Central memory CD4-positive, alpha-beta T cell (primary cell): ENCODE measurements at regions not wholly inside any gene's neighbourhood (a gene's known extent, or its start where the extent isn't known, plus 50 kb on each side); places are given as distances from the start of the nearest gene placed in this dataset.
"Not testable (repeated sequence)": the region's sequence is repeated elsewhere in the genome, so short reads cannot be mapped to it uniquely, and the experiment has no call there.

Experiments used
- DNase-seq: peaks from one replicate; pipeline ENCODE4 v3.0.0; 2022

DNA sequence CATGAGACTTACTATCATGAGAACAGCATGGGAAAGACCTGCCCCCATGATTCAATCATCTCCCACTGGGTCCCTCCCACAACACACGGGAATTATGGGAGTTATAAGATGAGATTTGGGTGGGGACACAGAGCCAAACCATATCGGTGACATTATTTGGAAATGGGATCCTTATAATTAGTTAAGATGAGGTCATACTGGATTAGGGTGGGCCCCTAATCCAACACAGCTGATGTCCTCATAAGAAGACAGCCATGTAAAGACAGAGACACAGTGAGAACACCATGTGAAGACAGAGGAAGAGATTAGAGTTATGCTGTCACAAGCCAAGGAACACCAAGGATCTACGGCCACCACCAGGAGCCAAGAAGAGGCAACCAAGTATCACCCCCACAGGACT, 161.7 kb downstream of the SPTSSA start:
- no peak for DNase-seq

DNA sequence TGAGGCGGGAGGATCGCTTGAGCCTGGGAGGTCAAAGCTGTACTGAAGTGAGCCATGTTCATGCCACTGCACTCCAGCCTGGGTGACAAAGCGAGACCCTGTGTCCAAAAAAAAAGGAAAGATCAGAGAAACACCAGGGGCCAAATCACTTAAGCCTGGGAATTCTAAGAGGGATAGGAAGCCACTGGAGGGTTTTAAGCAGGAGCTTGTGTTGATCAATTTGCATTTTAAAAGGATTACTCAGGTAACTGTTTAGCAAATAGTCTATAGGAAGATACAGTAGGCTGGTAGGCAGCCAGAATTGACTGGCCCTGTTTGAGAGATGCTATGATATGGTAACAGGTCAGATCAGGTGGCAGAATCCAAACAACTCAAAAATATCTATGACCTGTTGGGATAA, 162.7 kb downstream of the SPTSSA start:
- no peak for DNase-seq

GRCh38 chr14:34297786-34298520, 164.1 kb downstream of the SPTSSA start:
- DNase-seq, result no peak

- DNase-seq, result no peak
Measured at GRCh38 chr14:34283590-34283989, 178.4 kb downstream of the SPTSSA start.

DNA sequence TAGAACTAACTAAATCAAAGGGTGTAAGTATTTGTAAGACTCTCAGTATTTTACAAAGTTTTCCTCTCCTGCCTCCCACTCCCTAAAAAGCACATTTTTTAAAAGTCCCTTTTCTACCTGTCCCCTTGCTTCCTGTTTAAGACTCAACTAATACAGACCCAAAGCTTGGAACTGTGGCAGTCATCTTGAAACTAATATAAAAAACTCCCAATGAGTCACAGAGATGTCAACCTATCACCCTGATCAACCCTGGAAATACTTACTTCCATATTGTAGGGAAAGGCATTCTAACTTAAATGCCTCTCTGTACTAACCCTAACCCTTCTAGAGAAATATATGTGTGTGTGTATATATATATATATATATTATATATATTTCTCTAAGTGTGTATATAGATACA, 184.8 kb downstream of the SPTSSA start:
- no peak for DNase-seq

DNA sequence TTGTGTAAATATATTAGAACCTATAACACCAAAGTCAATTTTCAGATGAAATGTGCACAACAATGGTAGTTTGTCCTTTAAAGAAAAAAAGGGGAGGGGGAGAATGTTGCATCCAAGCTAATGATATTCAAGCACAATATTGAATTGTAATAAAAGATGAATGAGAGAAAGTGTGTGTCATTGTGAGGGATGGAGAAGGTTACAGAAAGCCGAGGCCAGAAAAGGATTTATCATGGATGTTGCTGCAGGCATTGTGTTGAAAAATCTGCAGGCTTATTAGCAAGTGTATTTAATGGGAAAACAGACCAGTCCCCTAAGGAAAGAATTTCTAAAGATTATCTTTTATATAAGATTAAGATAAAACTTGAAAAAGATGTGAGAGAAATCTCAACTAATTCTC, 186.5 kb downstream of the SPTSSA start:
- DNase-seq, result no peak

- DNase-seq, result no peak
Measured at GRCh38 chr14:34275078-34275477, 187.0 kb downstream of the SPTSSA start.

DNA sequence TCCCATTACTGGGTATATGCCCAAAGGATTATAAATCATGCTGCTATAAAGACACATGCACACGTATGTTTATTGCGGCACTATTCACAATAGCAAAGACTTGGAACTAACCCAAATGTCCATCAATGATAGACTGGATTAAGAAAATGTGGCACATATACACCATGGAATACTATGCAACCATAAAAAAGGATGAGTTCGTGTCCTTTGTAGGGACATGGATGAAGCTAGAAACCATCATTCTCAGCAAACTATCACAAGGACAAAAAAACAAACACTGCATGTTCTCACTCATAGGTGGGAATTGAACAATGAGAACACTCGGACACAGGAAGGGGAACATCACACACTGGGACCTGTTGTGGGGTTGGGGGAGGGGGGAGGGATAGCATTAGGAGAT, 188.3 kb downstream of the SPTSSA start:
- not testable (repeated sequence) for DNase-seq

DNA sequence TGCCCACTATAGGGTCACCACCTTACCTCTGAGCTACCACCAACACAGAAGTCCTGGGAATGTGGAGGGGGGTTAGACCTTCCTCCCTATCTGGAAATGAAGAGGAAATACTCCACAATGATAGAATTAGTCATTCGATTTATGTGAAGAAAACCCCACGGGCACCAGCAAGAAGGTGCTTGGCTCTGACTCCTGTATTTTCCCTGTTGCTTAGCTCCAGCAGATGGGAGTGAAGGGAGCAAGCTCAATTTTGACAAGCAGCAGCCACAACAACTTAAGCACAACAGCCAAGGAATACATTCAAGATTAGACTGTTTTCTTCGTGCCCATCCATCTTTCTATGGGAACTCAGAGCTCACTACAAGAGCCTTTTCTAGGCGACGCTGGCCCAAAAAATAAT, 191.7 kb downstream of the SPTSSA start:
- no peak for DNase-seq

DNA sequence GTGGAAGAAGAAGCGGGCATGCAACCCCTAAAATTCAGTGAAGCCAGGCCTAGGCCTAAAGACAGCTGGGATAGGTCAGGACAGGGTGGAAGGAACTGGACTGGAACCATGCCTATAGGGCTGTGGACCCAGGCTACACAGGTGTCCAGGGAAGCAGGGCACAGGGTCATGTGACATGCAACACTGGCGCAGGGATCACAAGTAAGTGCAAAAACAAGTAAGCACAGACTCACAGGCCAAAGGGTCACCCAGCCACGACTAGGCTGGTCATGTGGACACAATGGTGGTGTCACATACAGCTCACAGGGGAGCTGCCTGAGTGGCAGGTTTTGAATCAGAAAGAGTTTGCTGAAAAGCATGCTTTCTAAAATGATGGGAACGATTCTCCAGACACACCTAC, 195.7 kb downstream of the SPTSSA start:
- no peak for DNase-seq

GRCh38 chr14:34262127-34262910, 199.7 kb downstream of the SPTSSA start:
- DNase-seq, result no peak

GRCh38 chr14:34259996-34260395, 202.0 kb downstream of the SPTSSA start:
- DNase-seq, result no peak

DNA sequence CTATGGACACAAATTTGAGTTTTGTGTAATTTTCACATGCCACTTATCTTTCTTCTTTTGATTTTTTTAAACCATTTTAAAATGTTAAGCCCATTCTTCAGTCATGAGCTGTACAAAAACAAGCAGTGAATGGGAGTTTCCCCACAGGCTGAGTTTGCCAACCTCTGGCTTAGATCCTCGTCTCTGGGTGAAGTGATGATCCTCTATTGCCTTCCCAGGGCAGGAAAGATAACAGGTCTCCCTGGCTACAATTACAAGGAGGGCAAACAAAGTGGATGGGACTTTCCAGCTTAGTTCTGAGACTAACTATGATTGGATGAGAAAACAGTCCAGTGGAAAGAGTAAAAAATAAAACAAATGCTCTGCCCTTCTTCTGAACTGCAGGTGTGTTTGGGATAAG, 203.7 kb downstream of the SPTSSA start:
- DNase-seq, result no peak

- DNase-seq, result no peak
Measured at GRCh38 chr14:34257505-34257904, 204.5 kb downstream of the SPTSSA start.

DNA sequence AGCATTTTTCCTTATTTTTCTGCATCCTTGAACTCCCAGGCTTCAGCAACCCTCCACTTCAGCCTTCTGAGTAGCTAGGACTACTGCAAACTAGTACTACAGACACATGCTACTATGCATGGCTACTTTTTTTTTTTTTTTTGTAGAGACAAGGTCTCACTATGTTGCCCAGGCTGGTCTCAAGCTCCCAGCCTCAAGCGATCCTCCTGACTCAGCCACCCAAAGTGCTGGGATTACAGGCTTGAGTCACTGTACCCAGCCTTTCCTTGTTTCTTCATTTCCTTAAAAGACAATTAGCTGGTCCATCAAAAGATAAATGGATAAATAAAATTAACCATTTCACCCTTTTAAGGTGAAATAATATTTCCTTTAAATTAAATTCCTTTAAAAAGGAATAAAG, 205.8 kb downstream of the SPTSSA start:
- DNase-seq, result no peak

DNA sequence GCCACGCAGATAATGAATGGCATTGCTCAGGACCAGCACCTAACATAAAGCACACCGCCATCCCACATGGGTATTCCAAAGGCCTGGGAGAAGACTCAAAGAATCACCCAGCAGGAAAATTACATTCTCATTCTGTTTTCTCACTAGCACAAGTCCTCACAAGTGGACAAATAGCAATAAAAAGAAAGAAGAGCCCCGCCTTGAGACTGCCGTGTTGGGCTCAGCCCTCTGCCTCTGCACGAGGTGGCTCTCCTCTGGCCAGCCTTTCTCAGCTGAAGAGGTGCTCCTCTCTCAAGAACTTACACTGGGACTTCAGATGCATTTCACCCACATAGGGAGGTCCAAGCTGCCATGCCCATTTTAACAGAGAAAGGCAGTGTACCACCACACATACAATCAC, 207.5 kb downstream of the SPTSSA start:
- no peak for DNase-seq

DNA sequence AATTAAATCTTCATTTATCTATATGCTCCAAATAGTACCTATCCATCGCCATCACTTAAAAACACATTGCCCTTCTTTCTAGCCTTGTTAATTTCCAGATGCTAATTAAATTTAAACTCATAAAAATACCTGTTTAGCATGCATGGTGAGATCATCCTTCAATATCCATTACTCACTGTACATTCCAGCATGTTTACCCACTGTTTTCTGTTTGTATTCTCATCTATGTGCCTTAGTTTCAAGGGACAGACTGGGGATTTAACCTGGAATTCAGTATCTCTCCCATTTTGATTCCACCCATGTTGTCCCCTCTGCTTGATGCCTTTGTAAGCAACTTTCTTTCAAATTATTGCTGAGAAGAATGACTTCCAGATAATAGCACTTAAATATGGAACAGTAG, 208.0 kb downstream of the SPTSSA start:
- no peak for DNase-seq

- no peak for DNase-seq
Measured at GRCh38 chr14:34252227-34252626, 209.8 kb downstream of the SPTSSA start.

DNA sequence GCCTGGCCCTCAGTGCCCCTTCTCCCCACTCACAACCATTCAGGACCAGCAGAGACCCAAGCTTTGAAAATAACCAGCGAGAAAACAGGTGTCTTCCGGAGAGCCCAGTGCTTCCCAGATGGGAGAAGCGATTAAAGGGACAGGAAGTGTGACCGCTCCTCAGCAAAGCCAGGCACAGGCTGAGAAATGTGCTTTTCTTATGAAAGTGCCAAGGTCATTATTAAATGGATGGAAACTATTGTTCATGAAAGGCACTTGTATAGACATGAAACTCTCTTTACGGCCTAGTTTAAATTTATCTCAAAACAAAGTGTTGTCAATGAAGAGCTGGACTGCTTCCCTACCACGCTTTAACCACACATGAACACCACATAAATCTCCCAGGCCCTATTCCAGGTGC, 210.4 kb downstream of the SPTSSA start:
- DNase-seq, result no peak

GRCh38 chr14:34250959-34251358, 211.1 kb downstream of the SPTSSA start:
- DNase-seq, result no peak

- DNase-seq, result no peak
Measured at GRCh38 chr14:34247605-34248004, 214.4 kb downstream of the SPTSSA start.

GRCh38 chr14:34246206-34246605, 215.8 kb downstream of the SPTSSA start:
- DNase-seq, result no peak

DNA sequence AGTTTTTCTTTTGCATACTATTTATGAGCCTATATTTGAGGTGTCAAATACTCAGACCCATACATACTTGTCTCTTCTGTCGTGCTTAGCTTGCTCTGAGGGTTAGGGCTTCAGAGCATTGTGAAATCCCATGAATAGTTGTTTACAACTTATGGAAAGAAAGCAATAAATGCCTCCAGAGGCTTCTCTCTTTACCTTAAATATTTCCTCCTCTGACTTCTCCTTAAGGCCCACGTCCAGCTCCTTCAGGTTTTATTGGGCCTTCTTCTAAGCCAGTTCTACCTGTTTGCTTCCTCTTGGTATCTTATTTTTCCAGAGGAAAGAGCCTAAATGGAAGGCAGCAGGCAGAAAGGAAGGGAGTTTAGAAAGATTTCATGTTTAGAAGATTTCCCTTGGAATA, 218.6 kb downstream of the SPTSSA start:
- DNase-seq, result no peak

- DNase-seq, result no peak
Measured at GRCh38 chr14:34243001-34243400, 219.0 kb downstream of the SPTSSA start.
